Forelimb muscle (tissue), 1 donor: ENCODE measurements at regions not wholly inside any gene's neighbourhood (a gene's known extent, or its start where the extent isn't known, plus 50 kb on each side); places are given as distances from the start of the nearest gene placed in this dataset.

Experiments
- DNase-seq: peaks from one replicate; pipeline ENCODE4 v3.0.0-alpha.2; 2013; ENCODE audit warnings: low read depth

GRCh38 chr1:88060112-88060673 is 623.9 kb upstream of the PKN2 start:
- DNase-seq, result no peak

DNA sequence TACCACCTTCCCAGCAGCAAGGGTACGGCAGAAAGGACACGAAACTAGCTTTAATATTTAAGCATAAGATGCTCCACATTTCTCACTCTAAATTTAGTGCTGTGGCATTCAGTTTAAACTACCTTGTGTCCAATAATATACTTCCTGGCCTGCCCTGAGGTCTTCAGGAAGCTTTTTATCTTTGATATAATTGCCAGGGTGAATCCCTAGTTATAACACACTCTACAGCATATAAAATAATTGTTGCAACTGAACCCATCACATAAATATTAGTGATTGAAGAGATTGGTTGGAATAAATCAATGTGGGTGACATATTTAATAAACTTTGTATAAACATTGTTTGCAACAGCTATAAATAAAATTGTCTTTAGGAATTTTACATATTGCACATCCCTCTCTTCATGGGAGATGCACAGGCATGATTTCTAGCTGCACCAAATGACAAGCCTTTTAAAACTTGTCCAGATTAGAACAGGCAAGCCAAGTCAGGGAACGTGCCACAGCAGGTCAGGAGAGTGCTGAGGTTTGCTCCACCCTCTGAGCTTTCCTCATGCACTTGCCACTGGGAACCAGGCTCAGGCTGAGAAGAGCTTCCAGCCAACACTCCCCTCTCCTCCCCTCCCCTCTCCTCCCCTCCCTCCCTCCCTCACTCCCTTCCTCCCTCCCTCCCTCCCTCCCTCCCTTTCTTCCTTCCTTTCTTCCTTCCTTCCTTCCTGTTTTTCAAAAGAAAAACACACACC is 623.2 kb upstream of the PKN2 start:
- no peak for DNase-seq

DNA sequence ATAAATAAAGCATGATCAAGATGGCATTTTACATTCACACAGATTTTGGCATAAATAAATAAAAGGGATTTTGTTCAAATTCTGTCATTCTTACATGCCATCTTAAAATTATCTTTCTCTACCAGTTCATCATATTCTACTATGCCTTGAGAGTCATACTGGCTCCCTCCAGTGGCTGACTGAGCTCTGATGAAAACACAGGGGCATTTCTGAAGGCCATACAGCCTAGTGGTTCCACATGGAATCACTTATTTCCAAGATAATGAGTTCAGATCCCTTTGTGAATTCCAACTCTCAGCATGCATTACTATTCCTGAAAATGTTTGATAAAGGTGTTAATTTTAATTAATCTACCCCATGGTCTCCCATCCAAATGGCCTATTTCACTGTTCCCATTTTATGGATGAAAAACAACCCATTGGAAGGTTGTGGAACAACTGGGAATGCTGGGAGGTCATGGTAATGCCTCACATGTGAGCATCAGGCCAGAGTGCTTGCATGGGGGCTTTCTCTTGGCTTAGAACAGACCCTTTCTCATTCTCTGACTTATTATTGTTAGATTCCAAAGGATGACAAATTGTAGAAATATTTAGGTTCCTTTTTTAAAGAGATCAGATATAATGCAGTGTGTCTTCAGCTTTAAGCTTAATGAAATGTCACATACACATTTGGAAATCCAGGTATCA is 622.4 kb upstream of the PKN2 start:
- no peak for DNase-seq

GRCh38 chr1:88062650-88063153 is 621.4 kb upstream of the PKN2 start:
- DNase-seq, result no peak

DNA sequence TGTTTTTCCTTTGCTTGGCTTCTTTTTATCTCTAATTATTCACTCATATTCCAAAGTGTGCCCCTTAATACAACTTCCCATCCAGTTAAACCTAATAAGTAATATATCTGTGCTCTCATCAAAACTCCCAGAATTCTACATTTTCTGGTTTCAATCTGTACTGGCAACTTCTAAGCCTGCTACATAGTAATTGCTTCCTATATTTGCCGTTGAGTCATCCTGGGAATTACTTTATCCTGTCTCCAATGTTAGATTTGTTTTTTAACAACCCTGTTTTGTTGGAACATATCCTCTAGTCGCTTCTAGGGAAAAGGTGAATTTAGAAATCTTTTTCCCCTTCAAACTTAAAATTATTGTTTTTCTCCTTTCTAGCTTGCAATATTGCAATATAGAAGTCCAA is 620.5 kb upstream of the PKN2 start:
- DNase-seq, result peak; percentile 17

GRCh38 chr1:88068407-88068960 is 615.6 kb upstream of the PKN2 start:
- no peak for DNase-seq

GRCh38 chr1:88070956-88071355 is 613.1 kb upstream of the PKN2 start:
- DNase-seq, result no peak

- DNase-seq, result no peak
These were observed 609.4 kb upstream of the PKN2 start for GRCh38 chr1:88074661-88075060.

GRCh38 chr1:88075813-88076212 is 608.3 kb upstream of the PKN2 start:
- no peak for DNase-seq

GRCh38 chr1:88079036-88079435 is 605.0 kb upstream of the PKN2 start:
- DNase-seq, result no peak

GRCh38 chr1:88080875-88081274 is 603.2 kb upstream of the PKN2 start:
- no peak for DNase-seq

DNA sequence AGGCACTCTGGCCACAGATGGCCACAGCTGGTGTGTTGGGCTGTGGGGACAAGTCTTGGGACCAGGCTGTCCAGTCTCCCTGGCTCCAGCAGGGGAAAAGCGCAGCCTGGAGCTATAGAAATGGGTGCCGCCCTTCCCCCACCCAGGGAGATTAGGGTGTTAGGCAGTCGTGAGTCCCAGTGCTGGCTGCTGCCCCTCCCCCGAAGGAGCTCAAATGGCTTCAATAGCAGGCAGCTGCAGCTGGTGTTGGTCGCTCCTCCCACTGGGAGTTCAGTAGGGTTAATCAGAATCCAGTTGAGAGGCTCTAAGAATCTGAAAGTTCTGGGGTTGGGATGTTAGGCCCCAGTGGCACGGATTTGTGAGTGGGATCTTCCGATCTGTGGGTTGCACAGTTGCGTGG is 595.6 kb upstream of the PKN2 start:
- DNase-seq, result no peak

DNA sequence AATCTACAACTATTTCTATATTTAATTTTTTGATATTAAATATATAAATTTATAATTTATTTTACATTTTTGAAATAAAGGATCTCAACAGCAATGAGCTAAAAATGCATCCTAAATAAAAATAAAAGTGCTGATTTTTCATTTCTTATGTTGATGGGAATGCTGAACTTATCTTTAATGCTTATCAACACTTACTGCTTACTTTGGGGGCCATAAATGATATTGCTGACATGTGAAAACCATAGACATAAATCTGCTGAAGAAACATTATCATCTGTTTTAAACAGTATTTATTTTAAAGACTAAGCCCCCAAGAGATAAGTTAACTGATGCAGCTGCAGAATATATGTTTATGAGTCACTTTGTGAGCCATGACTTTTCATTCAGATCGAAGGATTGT is 594.1 kb upstream of the PKN2 start:
- no peak for DNase-seq

- DNase-seq, result no peak
These were observed 585.2 kb upstream of the PKN2 start for GRCh38 chr1:88098881-88099280.

DNA sequence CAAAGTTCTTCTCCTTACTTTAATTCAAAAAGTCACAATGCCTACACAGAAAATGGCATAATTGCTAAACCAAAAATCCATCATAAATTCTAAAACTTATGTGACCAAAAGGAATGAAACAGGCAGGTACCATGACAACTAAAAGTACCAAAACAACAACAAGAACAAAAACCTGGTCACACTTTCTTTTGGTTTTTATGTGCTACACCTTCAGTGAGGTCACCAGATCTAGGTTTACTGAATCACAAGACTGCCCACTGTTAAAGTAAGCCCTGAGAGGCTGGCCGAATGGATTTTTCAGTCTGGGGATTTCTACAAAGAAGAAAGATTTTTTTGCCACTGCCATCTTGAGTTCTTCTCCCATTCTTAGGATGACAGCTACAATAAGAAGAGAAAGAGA is 583.0 kb upstream of the PKN2 start:
- no peak for DNase-seq

DNA sequence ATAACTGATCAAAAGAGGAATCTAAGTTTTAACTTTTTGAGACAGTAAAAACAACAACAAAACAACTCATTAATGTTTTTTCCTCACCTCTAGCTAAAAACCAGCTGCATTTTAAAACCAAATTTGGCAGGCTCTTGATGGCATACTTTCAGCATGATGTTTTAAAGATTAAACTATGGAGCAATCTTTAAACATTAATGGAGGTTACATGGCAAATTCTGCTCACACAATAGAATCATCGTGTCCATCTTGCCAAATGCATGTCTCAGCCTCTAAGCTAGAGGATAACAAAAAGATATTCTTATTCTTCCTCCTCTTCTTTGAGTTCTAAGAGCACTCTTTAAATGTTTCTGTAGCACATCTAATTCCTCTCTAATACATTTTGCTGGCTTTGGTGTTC is 579.8 kb upstream of the PKN2 start:
- no peak for DNase-seq

- no peak for DNase-seq
These were observed 579.2 kb upstream of the PKN2 start for GRCh38 chr1:88104886-88105285.

DNA sequence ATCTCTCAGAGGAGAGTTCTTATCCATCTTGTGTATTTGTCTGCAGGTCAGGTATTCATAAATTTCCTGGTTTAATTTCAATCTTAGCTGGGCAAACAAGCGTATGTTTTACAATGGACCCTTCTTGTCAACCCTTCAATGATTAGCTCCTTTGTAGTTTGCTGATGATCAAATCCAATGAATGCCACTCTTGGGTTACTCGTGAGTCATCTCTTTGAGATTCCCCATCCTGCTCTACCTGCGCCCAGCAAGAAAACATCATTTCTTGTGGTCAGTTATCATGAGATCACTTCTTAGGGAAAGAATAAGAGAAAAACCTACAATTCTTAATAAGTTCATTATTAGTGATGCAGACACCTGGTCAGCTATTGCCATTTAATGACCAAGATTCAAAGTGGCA is 572.3 kb upstream of the PKN2 start:
- DNase-seq, result no peak

DNA sequence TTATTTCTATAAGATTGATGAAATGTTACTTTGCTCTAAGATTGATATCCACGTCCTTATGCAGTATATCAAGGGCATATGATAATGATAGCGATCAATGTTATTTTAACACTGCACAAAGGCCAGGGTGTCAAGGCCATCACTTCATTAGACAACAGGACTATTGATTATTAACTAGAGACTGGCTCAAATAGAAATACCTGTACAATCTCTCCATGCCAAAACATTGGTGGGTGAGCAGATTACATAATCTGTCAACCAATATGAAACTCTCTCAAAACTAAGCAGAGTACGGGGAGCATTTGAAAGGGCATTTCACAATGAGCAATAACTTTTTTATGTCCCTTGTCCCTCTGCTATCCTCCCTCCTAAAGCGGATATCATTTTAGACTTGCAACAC is 566.5 kb upstream of the PKN2 start:
- DNase-seq, result no peak

DNA sequence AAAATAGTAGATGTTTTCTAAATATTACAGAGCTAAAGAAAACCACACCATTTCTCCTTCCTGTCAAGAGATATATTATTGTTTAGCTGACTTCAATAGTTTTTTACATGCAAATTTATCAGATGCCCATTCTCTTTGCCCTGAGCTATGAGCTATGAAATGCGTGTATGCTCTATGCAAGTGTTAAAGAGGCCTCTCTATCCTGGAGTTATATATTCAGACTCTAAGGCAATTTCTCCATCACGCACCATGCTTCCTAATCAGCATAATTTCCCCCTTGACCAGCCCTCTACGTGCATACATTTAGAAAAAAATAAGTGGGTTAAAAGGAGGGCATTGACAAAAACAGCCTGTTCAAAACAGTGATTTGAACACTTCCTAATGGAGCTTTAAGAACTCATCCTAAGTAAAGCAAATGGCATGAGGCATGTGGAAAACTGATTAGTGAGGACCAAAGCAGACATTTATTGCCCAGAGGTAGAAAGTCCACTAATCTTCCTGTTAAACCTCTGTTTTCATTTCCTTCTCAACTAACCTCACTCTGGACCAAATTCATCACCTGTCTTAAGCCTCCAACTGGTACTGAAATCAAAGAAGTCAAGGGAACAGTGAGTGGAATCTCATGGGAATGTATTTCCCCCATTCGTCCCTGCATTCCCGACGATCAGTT is 565.8 kb upstream of the PKN2 start:
- no peak for DNase-seq

GRCh38 chr1:88124614-88125013 is 559.5 kb upstream of the PKN2 start:
- DNase-seq, result no peak

- no peak for DNase-seq
These were observed 557.6 kb upstream of the PKN2 start for GRCh38 chr1:88126467-88126866.
